CD4-positive, alpha-beta T cell treated with Interleukin-12 subunit alpha and Interleukin-12 subunit beta, for 1 hour (primary cell): ENCODE measurements at regions not wholly inside any gene's neighbourhood (a gene's known extent, or its start where the extent isn't known, plus 50 kb on each side); places are given as distances from the start of the nearest gene placed in this dataset.
"Not testable (repeated sequence)": the region's sequence is repeated elsewhere in the genome, so short reads cannot be mapped to it uniquely, and the experiment has no call there.

Source experiments
- DNase-seq: peaks from one replicate; pipeline ENCODE4 v3.0.0-alpha.2; 2020

DNA sequence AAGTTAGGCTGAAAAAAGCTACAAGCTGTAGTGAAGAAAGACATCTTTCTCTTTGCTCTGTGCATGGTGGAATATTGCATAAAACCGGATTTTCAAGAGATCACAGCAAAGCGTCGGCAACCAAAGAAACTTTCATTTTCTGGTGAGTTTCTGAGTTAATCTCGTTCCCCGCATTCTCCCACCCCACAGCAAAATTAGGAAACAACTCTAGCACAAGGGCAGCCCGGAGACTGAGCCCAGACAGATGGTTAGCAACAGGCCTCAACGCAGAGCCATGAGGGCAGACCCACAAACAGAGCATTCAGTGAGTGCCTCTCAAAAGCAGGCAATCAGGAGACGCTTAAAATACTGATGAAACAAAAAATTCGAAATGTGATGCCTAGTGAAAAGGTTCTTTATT is 396.1 kb upstream of the KLF6 start:
- no peak for DNase-seq

DNA sequence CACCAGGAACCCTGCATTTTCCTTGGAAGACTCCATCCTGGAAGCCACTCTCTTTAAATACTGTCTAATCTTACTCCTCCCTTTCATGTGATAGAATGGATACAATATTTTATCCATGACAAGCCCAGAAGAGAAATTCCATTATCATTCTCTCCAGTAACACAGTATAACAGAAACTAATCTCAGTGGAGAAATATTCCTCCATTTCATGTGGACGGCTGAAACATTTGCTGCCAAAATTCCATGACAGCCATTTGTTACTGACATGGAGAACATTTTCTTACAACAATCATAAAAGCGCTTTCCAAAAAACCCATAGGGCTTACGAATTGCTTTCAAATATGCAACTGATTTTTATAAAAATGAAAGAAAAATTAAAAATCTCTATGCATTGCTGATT is 392.8 kb upstream of the KLF6 start:
- DNase-seq = no peak

DNA sequence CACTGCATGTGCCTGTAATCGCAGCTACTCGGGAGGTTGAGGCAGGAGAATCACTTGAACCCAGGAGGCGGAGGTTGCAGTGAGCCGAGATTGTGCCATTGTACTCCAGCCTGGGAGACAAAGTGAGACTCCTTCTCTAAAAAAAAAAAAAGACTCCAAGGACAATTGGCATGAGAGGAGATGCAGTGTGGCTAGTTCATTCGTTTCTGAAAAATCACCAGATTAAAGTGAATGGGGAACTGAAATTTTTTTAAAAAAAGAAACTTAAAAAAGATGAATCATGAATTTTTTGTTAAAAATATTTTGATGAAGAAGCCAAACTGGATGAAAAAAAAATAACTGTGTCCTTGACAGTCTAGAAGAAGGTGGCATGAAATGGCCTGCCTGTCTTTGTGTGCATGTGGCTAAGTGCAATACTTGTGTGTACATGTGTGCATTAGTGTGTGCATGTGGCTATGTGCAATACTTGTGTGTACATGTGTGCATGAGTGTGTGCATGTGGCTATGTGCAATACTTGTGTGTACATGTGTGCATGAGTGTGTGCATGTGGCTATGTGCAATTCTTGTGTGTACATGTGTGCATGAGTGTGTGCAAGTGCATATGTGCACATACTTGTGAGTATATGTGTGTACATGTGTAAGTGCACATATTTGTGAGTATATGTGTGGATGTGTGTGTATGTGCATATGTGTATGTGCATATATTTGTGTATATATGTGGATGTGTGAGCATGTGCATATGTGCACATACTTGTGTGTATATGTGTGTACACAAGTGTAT is 391.7 kb upstream of the KLF6 start:
- DNase-seq = no peak

DNA sequence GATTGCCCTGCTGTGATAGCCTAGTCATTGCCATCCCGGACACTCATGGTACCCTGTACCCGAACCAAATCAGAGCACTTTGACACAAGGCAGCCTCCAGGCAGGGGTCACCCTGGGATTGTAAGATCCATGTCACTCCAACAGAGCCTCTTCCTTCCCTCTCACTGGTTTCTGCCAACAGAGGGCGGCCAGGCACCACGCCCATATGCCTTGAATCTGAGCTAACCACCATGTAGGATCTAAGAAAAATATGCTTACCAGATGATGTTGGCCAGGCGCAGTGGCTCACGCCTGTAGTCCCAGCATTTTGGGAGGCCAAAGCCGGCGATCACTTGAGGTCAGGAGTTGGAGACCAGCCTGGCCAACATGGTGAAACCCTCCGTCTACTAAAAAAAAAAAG is 389.2 kb upstream of the KLF6 start:
- DNase-seq = no peak

DNA sequence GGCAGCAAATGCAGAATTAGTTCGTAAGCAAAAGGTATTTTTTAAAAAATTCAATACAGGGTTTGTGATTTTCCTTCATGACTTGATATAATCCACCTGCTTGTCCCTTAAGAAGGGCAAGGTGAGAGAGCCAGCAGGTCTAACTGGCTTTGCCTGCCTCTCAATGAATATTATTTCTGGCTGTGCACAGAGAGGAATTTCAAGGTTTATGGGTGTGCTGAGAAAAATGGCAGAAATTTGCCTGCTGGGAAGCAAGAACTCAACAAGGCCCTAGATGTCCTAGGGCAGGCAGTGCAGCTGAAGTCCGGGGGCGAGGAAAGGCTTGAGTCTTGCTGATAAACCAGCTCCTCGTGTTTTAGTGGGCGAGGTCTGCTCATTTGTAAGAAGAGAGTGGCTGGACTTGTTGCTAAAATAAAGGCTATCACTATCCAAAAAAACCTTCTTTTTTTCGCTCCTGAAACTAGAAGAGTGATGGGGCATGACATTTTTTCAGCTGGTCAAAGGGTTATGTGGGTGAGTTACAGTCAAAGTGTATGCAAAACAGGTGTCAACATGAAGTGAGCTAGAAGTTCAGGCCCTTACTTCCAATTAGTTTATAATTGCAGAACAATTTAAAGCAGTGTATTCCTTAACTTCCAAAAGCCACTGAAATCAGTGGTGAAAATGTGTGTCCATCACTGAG is 385.8 kb upstream of the KLF6 start:
- DNase-seq = no peak

DNA sequence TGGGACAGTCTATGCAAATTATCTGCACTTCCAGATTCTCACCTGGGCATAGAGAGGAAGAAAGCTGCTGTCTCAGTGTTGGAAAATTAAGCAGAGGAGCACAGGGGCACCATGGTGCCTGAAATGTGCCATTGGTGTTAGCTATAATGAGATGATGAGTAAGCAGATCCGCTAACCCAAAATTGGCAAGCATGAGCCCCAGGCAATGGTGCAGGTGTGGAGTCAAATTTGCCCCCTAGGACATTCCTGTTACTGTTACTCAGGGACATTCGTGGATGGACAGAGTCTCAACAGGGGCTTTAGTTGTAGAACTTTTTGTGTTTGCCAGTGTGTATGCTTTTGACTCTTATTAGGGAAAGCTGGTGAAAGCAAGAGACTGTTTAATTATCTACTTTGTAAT is 385.2 kb upstream of the KLF6 start:
- DNase-seq = no peak

DNA sequence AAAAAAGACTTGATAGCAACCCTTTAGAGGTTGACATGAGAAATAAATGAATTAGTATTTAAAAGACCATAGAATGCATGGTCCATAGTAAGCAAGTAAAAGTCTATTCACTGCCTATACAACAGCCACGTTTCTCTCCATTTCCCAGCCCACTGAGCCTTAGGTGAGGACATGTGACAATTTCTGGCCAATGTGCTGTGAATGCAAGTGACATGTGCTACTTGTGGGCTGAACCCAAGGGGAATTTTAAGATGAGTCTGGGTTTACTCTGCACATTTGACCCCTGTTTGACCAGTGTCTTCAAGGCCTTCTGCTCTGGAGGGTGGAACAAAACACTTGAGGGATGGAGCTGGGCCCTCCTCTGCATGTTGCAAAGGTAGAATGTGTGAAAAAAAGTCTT is 384.4 kb upstream of the KLF6 start:
- no peak for DNase-seq

DNA sequence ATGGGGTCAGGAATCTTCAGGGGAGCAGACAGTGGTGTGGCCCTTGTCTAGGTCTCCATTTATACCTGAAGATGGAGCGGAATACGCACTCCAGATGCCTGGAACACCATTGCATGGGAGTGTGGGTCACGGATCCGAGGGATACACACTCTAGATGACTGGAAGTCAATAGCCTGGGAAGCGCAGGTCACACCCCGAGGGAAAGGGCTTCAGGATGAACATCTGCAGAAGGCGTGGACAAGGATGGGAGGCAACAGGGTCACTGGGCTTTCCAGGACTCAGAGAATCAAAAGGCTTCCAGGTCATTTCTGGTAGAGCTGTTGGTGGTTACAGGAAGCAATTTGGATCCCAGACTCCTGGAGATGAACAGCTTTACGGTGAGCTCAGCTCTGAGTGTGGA is 382.2 kb upstream of the KLF6 start:
- DNase-seq = no peak

DNA sequence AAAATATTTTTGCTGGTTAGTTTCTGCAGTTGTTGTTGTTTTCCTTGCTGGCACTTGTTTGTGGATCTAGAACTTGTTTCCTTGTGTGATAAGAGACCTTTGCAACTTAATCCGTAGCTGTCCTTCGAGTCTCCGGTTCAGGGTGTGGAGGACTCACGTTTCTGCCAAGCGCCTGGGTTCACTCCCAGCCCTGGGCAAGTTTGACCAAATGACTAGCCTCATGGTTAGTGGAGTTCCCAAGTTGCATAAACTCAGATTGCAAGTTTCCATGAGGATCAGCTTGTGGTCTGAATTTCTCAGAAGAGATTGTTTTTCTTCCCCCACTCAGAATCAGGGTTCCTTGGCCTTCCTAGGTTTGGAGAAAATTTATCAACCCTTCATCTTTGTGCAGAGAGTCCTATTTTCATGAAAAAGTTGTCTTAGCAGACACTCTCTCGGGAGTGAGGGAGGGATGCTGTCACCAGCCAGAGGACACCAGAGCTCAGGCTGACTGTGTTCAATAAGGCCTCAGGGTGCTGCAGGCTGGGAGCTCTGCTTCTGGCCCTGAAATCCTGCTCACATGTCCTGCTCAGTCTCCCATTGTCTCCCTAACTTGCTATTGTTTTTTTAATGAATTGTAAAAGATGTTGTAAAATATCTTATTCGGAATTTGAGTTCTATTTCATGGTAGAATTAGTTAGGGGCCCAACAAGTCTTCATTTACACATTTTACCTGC is 377.7 kb upstream of the KLF6 start:
- no peak for DNase-seq

DNA sequence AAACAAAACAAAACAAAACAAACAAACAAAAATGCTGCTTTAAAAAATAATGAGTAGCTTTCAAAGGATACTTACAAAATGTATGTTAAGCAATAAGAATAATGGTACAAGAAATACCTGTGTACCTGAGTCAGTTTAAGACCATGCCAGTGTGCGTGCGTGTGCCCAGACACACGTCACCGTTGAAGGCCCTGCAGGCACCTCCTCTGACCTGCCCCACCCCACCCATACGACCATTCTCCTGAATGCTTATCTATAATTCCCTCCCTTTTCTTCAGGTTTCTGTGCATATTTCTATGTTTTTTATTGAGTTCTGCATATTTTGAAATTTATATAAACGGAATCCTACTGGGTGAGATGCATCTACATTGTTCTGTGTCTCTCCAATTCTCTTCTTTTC is 374.2 kb upstream of the KLF6 start:
- no peak for DNase-seq

DNA sequence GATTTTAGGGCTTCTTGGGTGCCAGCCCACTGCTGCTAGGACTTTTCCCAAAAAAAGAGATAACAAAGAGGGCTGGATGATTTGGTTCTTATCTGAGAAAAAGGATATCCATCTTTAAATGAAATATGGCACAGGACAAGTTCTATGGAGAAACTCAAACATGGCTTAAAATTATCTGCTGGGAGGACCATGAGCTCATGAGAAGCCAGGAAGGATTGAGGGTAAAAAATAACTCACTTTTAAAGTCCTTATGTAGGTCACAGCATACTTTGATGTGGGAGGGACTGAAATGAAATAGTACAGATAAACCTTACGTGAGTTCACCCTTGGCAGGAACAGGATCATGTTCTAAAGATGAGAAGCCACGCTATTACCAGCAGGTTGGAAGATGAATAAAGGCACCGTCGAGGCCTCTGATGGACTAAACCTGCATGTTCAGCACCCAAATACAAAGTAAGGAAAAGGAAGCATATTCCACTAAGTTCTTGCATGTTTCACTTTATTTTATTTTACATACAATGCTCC is 369.2 kb upstream of the KLF6 start:
- peak; percentile 46 for DNase-seq

DNA sequence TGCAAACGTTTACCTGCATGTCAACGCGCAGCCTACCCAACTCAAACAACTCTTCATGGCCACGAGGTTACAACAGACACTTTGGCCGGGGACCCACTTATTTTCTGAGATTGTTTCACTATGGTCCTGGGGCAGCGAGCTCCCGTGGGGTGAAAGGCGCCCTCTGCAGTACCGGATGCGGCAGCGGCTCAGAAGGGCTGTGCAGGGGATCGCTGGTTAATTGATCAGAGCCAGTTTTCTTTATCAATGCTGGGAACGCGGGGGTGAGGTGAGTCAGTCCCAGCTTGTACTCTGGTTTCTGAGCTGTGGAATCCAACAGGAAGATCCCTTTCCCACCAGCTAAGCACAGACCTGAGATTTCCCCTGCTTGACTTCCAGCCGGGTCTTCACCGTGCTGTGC is 366.5 kb upstream of the KLF6 start:
- DNase-seq = no peak

DNA sequence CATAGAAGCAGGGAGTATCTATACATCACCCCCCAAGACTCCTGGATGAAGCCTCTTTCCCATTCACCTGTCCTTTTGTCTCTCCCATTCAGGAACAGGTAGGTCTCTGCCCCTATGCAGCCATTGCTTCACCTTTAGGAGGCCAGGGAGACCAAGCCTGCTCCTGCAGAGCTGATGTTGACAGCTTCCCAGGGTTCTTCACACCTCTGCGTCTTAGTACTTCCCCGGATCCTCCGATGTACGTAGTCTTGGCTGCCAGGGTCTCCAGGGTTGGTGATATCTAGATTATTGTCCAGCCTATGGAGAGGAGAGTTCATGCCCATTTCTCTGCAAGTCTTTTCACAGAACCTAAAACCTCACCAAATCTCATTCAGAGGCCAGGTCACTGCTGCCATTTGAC is 365.7 kb upstream of the KLF6 start:
- DNase-seq = no peak

DNA sequence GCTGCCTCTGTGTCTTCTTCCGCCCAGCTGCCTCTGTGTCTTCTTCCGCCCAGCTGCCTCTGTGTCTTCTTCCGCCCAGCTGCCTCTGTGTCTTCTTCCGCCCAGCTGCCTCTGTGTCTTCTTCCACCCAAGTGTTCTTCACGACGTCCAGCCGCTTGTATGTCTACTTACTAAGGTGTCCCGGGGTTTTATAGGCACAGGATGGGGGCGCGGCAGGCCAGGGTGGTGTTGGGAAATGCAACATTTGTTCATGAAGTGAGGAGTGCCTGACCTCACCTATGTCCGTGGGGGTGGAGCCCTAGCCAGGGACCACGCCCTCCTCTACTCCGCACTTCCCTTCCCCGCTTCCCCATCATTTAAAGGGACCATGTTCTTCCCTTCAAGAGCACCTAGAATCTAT is 364.5 kb upstream of the KLF6 start:
- DNase-seq = not testable (repeated sequence)

DNA sequence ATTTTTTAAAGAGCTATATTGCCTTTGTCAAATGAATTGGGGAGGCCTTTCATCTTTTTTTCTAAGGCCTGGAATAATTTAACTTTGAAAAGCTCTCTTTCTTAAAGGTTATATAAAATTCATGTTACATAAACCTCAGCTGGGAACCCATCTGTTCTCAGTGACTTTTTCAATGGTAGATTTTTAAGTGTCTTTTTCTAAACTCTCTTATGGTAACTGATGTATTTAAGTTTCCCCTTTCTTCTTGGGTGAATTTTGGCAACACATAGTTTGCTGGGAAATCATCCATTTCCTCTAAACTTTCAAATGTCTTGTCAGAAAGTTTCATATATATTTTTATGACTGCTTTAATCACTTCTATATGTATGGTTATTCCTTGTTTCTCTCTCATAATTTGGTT is 362.2 kb upstream of the KLF6 start:
- DNase-seq = no peak

DNA sequence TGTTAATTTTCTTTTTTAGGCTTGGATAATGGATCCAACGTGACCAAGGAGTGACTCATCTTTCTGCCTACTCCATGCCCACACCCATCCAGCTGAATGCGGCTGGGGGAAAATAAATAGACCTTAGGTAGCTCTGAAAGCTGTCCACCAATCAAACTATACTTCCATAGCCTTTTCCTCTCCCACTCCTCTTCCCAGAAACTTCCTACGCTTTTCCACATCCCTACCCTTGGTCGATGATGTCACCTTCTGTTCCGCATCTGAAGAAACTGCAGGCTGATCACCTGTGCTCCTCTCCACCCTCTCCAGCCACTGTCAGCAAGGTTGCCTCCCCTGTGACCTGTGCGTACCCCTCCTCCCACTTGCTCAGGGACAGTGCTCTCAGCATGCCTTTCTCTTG is 359.8 kb upstream of the KLF6 start:
- DNase-seq = no peak

DNA sequence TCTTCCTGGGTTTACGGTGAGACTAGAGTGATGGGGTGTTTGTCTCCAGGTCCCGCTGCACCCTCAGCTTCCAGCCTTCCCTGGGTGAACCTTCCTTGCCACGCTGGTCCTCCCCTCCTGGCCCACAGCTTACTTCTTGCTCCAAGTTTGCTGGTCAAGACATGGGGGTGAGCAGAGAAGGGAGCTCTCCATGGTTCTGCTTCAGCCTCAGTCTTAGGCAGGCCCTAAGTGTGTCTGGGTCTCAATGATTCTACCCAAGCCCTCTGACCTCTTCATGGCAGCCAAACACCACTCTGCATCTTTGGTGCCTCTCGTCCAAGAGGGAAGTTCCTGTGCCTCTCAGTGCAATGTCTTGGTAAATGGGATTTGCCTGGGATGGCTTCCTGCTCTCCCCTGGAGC is 356.5 kb upstream of the KLF6 start:
- no peak for DNase-seq

DNA sequence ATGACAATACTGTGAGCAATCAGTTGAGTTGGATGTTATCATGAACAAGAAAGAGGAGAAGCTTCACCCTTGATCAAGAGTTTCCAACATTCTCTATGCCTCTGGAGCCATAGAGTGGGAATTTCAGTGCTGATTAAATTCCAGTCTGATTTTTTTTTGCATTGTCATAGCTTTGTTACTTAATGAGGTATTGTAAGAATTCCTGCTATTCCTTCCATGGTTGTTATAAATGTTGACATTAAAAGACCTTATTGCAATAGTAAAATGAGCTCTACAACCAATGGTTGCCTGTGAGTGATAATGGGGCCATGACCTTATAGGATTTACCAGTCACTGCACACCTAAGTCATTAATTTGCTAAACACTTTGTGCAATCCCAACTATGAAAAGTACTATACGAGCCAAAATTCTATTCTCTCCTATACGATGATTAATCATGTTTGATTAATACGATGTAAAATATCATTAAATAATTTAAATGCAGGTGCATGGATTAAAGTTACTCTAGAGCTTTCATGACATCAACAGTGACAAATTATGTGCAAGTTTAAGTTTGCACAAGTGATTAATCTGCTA is 353.2 kb upstream of the KLF6 start:
- DNase-seq = no peak

DNA sequence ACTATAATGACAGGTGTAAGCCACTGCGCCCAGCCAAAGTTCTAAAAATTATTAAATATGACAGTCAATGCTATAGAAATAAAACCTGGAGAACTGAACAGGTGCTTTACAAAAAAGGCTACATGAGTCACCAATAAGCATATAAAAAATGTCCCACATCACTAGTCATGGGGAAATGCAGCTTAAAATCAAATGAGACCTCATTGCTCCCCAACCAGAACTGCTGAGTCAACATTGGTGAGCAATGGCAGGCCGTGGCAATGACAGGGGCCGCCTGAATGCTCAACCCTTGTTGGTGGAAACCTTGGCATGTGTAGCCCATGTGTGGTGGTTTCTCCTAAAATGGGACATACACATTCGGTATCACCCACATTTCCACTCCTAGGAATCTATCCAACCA is 352.3 kb upstream of the KLF6 start:
- DNase-seq = no peak

DNA sequence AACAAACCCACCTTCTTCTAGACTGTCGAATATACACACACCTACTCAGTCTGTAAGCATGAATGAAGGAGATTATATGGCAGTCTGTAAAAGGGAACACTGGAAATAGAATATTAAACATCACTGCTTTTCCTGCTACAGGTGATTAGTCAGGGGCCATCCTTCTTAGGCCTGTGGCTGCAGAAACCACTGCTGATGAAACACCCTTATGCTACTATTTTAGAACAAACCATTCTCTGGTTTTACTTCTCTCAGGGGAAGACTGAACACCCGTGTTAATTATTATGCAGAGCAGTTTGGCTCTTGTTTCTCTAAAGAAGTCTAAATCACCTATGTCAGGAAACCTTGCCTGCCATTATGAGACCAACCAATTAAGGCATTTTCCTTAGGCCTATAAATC is 351.1 kb upstream of the KLF6 start:
- DNase-seq = no peak

DNA sequence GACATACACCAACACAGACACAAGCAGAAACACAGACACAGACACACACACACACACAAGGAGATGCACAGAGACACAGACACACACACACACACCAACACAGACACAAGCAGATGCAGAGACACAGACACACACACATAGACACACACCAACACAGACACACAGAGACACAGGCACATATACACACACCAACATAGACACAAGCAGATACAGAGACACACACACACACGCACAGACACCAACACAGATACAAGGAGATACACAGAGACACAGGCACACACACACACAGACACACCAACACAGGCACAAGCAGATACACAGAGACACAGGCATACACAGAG is 347.2 kb upstream of the KLF6 start:
- DNase-seq = no peak

DNA sequence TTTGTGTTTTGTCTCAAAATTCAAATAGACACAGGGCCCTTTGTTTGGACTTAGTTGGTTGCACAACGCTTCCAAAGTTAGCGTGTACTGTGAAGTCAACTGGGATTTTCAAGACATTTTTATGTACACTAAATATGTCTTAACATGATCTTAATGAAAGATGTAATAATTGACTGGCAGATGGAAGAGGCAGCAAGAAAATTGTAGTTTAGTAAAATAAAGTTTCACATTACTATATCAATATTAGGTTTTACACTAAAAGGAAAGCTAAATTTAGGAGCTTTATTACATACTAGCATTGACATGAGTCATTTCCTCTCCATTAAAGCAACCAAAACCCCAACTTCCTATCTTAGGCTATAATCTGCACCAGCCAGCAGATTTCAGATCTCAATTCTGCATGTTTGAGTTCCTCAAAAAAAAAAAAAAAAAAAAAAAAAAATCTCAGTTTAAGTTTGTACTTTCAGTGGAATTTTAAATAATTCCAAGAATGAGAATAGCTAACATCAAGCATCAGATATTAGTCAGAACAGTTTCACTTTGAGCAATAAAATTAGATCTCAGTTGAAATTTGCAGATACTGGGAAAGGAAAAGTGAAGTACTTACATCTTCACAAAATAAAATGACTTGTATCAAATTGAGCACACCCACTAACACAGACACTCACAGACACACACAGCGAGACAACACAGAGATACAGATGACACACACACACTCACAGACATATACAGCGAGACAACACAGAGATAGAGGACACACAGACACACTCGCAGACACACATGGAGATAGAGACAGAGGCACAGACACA is 346.6 kb upstream of the KLF6 start:
- peak; percentile 81 for DNase-seq

DNA sequence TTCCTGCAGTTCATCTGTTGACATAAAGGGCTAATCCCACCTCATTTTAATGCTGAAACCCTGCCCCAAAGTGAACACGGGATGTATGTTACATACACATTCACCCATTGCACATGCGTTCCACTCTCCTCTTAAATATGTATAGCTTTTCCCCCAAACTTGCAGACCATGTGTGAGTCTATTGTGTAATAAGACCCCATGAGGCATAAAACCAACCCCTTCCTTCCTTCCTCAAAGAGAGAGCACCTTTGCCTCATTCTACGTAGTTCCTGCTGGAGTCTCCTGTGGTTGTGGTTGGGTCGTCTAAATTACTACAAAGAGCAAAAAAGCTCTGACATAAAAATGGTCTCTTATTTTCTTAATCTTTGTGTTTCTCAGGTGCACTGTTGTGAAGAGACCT is 345.7 kb upstream of the KLF6 start:
- DNase-seq = peak; percentile 49
